GM13976 (cell line): ENCODE measurements at regions not wholly inside any gene's neighbourhood (a gene's known extent, or its start where the extent isn't known, plus 50 kb on each side); places are given as distances from the start of the nearest gene placed in this dataset.

Source experiments
- DNase-seq: peaks from one replicate; pipeline ENCODE4 v3.0.0; 2012; ENCODE audit warnings: low spot score
- CTCF ChIP-seq: IDR thresholded peaks from 2 replicates; pipeline ENCODE4 v1.5.1; 2012; ENCODE audit warnings: borderline replicate concordance, mild to moderate bottlenecking; ENCODE audit not compliant: insufficient read depth; ENCODE audit errors: extremely low read depth, missing control alignments, control extremely low read depth
- in situ Hi-C: fragments of 300-500 bp; cut with MboI; formaldehyde crosslinking; loops from one replicate; pipeline ENCODE4 v1.12.0; 2022; ENCODE audit warnings: low sequenced_read_pairs, mixed read lengths, inconsistent platforms; ENCODE audit not compliant: unreplicated experiment

GRCh38 chr2:129247751-129248150 is 731.7 kb upstream of the RAB6C start:
- DNase-seq: no peak
- no peak for TF ChIP-seq CTCF
- in situ Hi-C loops: no loop called here

GRCh38 chr2:129248198-129248597 is 731.3 kb upstream of the RAB6C start:
- in situ Hi-C loops: no loop called here
- DNase-seq: no peak
- TF ChIP-seq CTCF: no peak

- in situ Hi-C loops: no loop called here
- no peak for DNase-seq
- no peak for TF ChIP-seq CTCF
Measured at GRCh38 chr2:129252781-129253460, 726.5 kb upstream of the RAB6C start.

- in situ Hi-C loops: no loop called here
Measured at GRCh38 chr2:129253461-129253812, 726.0 kb upstream of the RAB6C start.

GRCh38 chr2:129254718-129255117 is 724.7 kb upstream of the RAB6C start:
- in situ Hi-C loops: no loop called here
- no peak for DNase-seq
- TF ChIP-seq CTCF: no peak

More at GRCh38 chr2:129253461-129253812, 726.0 kb upstream of the RAB6C start:
- no peak for TF ChIP-seq CTCF
- DNase-seq: no peak

GRCh38 chr2:129255610-129256313 is 723.7 kb upstream of the RAB6C start:
- in situ Hi-C loops: no loop called here
- TF ChIP-seq CTCF: no peak
- no peak for DNase-seq
